ENCODE measurements at regions not wholly inside any gene's neighbourhood (a gene's known extent, or its start where the extent isn't known, plus 50 kb on each side); places are given as distances from the start of the nearest gene placed in this dataset.
"Not testable (repeated sequence)": the region's sequence is repeated elsewhere in the genome, so short reads cannot be mapped to it uniquely, and the experiment has no call there.

GRCh38 chr15:85196697-85197096, 183.7 kb upstream of the AKAP13 start:
- peak; percentile 11 for DNase-seq (ENCODE audit: low spot score)

GRCh38 chr15:85197582-85197981, 182.8 kb upstream of the AKAP13 start:
- DNase-seq (ENCODE audit: low spot score) = not testable (repeated sequence)

- not testable (repeated sequence) for DNase-seq (ENCODE audit: low spot score)
Observed at GRCh38 chr15:85198432-85198831, 182.0 kb upstream of the AKAP13 start.

GRCh38 chr15:85200215-85200614, 180.2 kb upstream of the AKAP13 start:
- not testable (repeated sequence) for DNase-seq (ENCODE audit: low spot score)

GRCh38 chr15:85201118-85201793, 179.1 kb upstream of the AKAP13 start:
- not testable (repeated sequence) for DNase-seq (ENCODE audit: low spot score)

GRCh38 chr15:85204481-85204880, 175.9 kb upstream of the AKAP13 start:
- DNase-seq (ENCODE audit: low spot score) = not testable (repeated sequence)

- not testable (repeated sequence) for DNase-seq (ENCODE audit: low spot score)
Observed at GRCh38 chr15:85233791-85234325, 146.5 kb upstream of the AKAP13 start.

GRCh38 chr15:85234450-85235196, 145.8 kb upstream of the AKAP13 start:
- DNase-seq (ENCODE audit: low spot score) = not testable (repeated sequence)

- not testable (repeated sequence) for DNase-seq (ENCODE audit: low spot score)
Observed at GRCh38 chr15:85244056-85244455, 136.3 kb upstream of the AKAP13 start.

- not testable (repeated sequence) for DNase-seq (ENCODE audit: low spot score)
Observed at GRCh38 chr15:85250938-85251542, 129.4 kb upstream of the AKAP13 start.

- not testable (repeated sequence) for DNase-seq (ENCODE audit: low spot score)
Observed at GRCh38 chr15:85253196-85253915, 127.0 kb upstream of the AKAP13 start.

GRCh38 chr15:85254961-85255360, 125.4 kb upstream of the AKAP13 start:
- DNase-seq (ENCODE audit: low spot score) = not testable (repeated sequence)

GRCh38 chr15:85255502-85255901, 124.9 kb upstream of the AKAP13 start:
- not testable (repeated sequence) for DNase-seq (ENCODE audit: low spot score)

- DNase-seq (ENCODE audit: low spot score) = not testable (repeated sequence)
Observed at GRCh38 chr15:85256009-85256997, 124.1 kb upstream of the AKAP13 start.

- not testable (repeated sequence) for DNase-seq (ENCODE audit: low spot score)
Observed at GRCh38 chr15:85258062-85258445, 122.3 kb upstream of the AKAP13 start.

- not testable (repeated sequence) for DNase-seq (ENCODE audit: low spot score)
Observed at GRCh38 chr15:85258559-85259209, 121.7 kb upstream of the AKAP13 start.

GRCh38 chr15:85260526-85260925, 119.9 kb upstream of the AKAP13 start:
- DNase-seq (ENCODE audit: low spot score) = peak; percentile 37

- DNase-seq (ENCODE audit: low spot score) = not testable (repeated sequence)
Observed at GRCh38 chr15:85262461-85263055, 117.8 kb upstream of the AKAP13 start.
